ENCODE measurements at regions not wholly inside any gene's neighbourhood (a gene's known extent, or its start where the extent isn't known, plus 50 kb on each side); places are given as distances from the start of the nearest gene placed in this dataset.

- BruUV-seq (replicated peaks), result no TSS peak
- Mint-ChIP-seq H3K36me3 (ENCODE audit: insufficient read depth, unreplicated experiment) (no peaks in the 10 kb centered on the region), H3K4me1 (ENCODE audit: low read depth, unreplicated experiment) (no peaks in the 10 kb centered on the region), H3K27me3 (ENCODE audit: unreplicated experiment) (no peaks in the 10 kb centered on the region), H3K4me3 (ENCODE audit: low read depth, unreplicated experiment) (no peak overlapping the region), H3K9me3 (ENCODE audit: low read depth, unreplicated experiment) (no peaks in the 10 kb centered on the region), H3K27ac (ENCODE audit: unreplicated experiment) (no peak overlapping the region)
- DNase-seq, result no peak
- CTCF ChIA-PET, result no interaction called here
- intact Hi-C loops (cut with micrococcal nuclease; ENCODE audit: unreplicated experiment), result no loop called here
- TF ChIP-seq CTCF (IDR thresholded peaks at IDR 0.05; ENCODE audit: unreplicated experiment), result no peak
These were observed 442.2 kb upstream of the MAN1A1 start for GRCh38 chr6:119791736-119792135.

GRCh38 chr6:119781365-119781764 is 431.8 kb upstream of the MAN1A1 start:
- TF ChIP-seq CTCF (IDR thresholded peaks at IDR 0.05; ENCODE audit: unreplicated experiment), result no peak
- no peak for DNase-seq
- Mint-ChIP-seq H3K4me3 (ENCODE audit: low read depth, unreplicated experiment) (no peak overlapping the region), H3K27me3 (ENCODE audit: unreplicated experiment) (no peaks in the 10 kb centered on the region), H3K9me3 (ENCODE audit: low read depth, unreplicated experiment) (peaks cover 3% of the 10 kb centered on the region), H3K4me1 (ENCODE audit: low read depth, unreplicated experiment) (no peaks in the 10 kb centered on the region), H3K27ac (ENCODE audit: unreplicated experiment) (no peak overlapping the region), H3K36me3 (ENCODE audit: insufficient read depth, unreplicated experiment) (no peaks in the 10 kb centered on the region)
- BruUV-seq (replicated peaks), result no TSS peak
- CTCF ChIA-PET, result no interaction called here
- intact Hi-C loops (cut with micrococcal nuclease; ENCODE audit: unreplicated experiment), result no loop called here

- H3K36me3 Mint-ChIP-seq (ENCODE audit: insufficient read depth, unreplicated experiment), result no peaks in the 10 kb centered on the region
- CTCF ChIA-PET, result no interaction called here
- H3K4me3 Mint-ChIP-seq (ENCODE audit: low read depth, unreplicated experiment), result no peak overlapping the region
- no peak overlapping the region for H3K27ac Mint-ChIP-seq (ENCODE audit: unreplicated experiment)
- H3K27me3 Mint-ChIP-seq (ENCODE audit: unreplicated experiment), result no peaks in the 10 kb centered on the region
- H3K4me1 Mint-ChIP-seq (ENCODE audit: low read depth, unreplicated experiment), result no peaks in the 10 kb centered on the region
- TF ChIP-seq CTCF (IDR thresholded peaks at IDR 0.05; ENCODE audit: unreplicated experiment), result no peak
- DNase-seq, result no peak
- peaks cover 12% of the 10 kb centered on the region for H3K9me3 Mint-ChIP-seq (ENCODE audit: low read depth, unreplicated experiment)
- no TSS peak for BruUV-seq (replicated peaks)
- intact Hi-C loops (cut with micrococcal nuclease; ENCODE audit: unreplicated experiment), result no loop called here
These were observed 418.6 kb upstream of the MAN1A1 start for GRCh38 chr6:119768201-119768600.

- no peaks in the 10 kb centered on the region for H3K27me3 Mint-ChIP-seq (ENCODE audit: unreplicated experiment)
- H3K4me1 Mint-ChIP-seq (ENCODE audit: low read depth, unreplicated experiment), result no peaks in the 10 kb centered on the region
- DNase-seq, result no peak
- no peaks in the 10 kb centered on the region for H3K36me3 Mint-ChIP-seq (ENCODE audit: insufficient read depth, unreplicated experiment)
- BruUV-seq (replicated peaks), result no TSS peak
- H3K4me3 Mint-ChIP-seq (ENCODE audit: low read depth, unreplicated experiment), result no peak overlapping the region
- no peak for TF ChIP-seq CTCF (IDR thresholded peaks at IDR 0.05; ENCODE audit: unreplicated experiment)
- intact Hi-C loops (cut with micrococcal nuclease; ENCODE audit: unreplicated experiment), result no loop called here
- CTCF ChIA-PET, result no interaction called here
- no peak overlapping the region for H3K27ac Mint-ChIP-seq (ENCODE audit: unreplicated experiment)
- H3K9me3 Mint-ChIP-seq (ENCODE audit: low read depth, unreplicated experiment), result peaks cover 5% of the 10 kb centered on the region
These were observed 415.5 kb upstream of the MAN1A1 start for GRCh38 chr6:119764927-119765681.

All from Calu3 (cell line).